Thyroid gland (tissue), 4 donors: ENCODE measurements at regions not wholly inside any gene's neighbourhood (a gene's known extent, or its start where the extent isn't known, plus 50 kb on each side); places are given as distances from the start of the nearest gene placed in this dataset.

Experiments used
- CTCF ChIP-seq, 6 experiments: fragments of 200-600 bp in 3 of 6; fragments of 450-650 bp in 3 of 6; sonication (generic) in 3 of 6; IDR thresholded peaks; one replicate each; pipeline ENCODE4 v1.5.1; 2016 to 2019; ENCODE audit warnings: antibody characterized with exemption in 6 of 6, mild to moderate bottlenecking in 2 of 6, inconsistent platforms in 1 of 6, moderate library complexity in 1 of 6
- POLR2A ChIP-seq, 2 donors: fragments of 450-650 bp; IDR thresholded peaks; one replicate each; pipeline ENCODE4 v1.6.1; 2017; ENCODE audit warnings: antibody characterized with exemption in 2 of 2, mild to moderate bottlenecking in 2 of 2, moderate library complexity in 1 of 2

DNA sequence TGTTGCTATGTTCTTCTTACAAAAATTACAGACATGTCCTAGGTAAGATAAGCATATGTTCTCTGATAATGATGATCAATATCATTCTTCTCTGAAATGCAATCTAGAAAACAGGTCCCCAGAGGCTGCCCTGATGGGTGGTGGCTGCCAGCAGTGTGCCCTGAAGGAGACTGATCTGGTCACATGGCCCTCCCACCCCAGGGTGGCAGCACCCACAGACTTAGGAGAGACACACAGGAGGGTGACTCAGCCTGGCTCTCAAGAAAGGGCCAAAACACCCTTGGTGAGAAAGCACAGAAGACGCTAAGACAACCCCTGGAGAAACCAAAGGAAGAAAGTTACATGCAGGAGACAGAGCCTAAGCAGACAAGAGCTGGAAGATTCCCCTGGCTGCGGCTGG lies 203.7 kb downstream of the TJP1 start:
- TF ChIP-seq CTCF (IDR thresholded peaks at IDR 0.05): no peak
- TF ChIP-seq POLR2A (IDR thresholded peaks at IDR 0.05): no peak
